HEK293T (cell line): ENCODE measurements at regions not wholly inside any gene's neighbourhood (a gene's known extent, or its start where the extent isn't known, plus 50 kb on each side); places are given as distances from the start of the nearest gene placed in this dataset.

ENCODE experiments used
- ELF4 ChIP-seq: fragments of 450-650 bp; IDR thresholded peaks from 2 replicates; pipeline ENCODE4 v1.6.1; 2017; ENCODE audit warnings: antibody characterized with exemption
- LEF1 ChIP-seq: fragments of 450-650 bp; IDR thresholded peaks from 2 replicates; pipeline ENCODE4 v1.6.1; 2017; ENCODE audit warnings: mild to moderate bottlenecking, borderline replicate concordance
- SUZ12 ChIP-seq: fragments of 450-650 bp; IDR thresholded peaks from 2 replicates; pipeline ENCODE4 v1.6.1; 2016; ENCODE audit warnings: mild to moderate bottlenecking
- ZNF384 ChIP-seq: fragments of 450-650 bp; IDR thresholded peaks from 2 replicates; pipeline ENCODE4 v1.6.1; 2016

- TF ChIP-seq SUZ12 (no peak), LEF1 (no peak), ELF4 (no peak), ZNF384 (no peak)
These were observed 311.6 kb upstream of the CLINT1 start for GRCh38 chr5:158170534-158170933.
